ENCODE measurements at regions not wholly inside any gene's neighbourhood (a gene's known extent, or its start where the extent isn't known, plus 50 kb on each side); places are given as distances from the start of the nearest gene placed in this dataset.

- intact Hi-C loops (cut with micrococcal nuclease), result no loop called here
- Histone ChIP-seq H3K4me1 (replicated peaks in 1 of 2; ENCODE audit: control insufficient read depth in 2 of 2, insufficient read depth in 2 of 2, low read length in 2 of 2) (no peaks in the 10 kb centered on the region), H3K4me2 (ENCODE audit: insufficient read depth, low read length) (no peak overlapping the region), H2AFZ (ENCODE audit: low read depth, low read length) (no peak overlapping the region), H4K20me1 (replicated peaks; ENCODE audit: control insufficient read depth, insufficient read depth, low read length) (no peaks in the 10 kb centered on the region), H3K36me3 (ENCODE audit: control insufficient read depth, insufficient read depth, low read length) (no peaks in the 10 kb centered on the region), H3K27me3 (ENCODE audit: control insufficient read depth in 2 of 2, insufficient read depth in 2 of 2, low read length in 2 of 2) (no peaks in the 10 kb centered on the region), H3K9me3 (replicated peaks; ENCODE audit: control insufficient read depth, insufficient read depth, low read depth, low read length) (no peaks in the 10 kb centered on the region), H3K4me3 (no peak overlapping the region), H3K9me1 (ENCODE audit: control insufficient read depth, insufficient read depth, low read length) (no peaks in the 10 kb centered on the region), H3K27ac (ENCODE audit: extremely low read depth, low read depth, low read length) (no peak overlapping the region), H3K79me2 (ENCODE audit: control insufficient read depth, insufficient read depth, low read length) (no peaks in the 10 kb centered on the region), H3K9ac (ENCODE audit: insufficient read depth in 1 of 2, low read depth in 2 of 2, low read length in 2 of 2) (no peak overlapping the region)
- ChIA-PET CTCF (ENCODE audit: low intra/inter-chr PET ratio) (no interaction called here), POLR2A (no interaction called here)
- 0% methylated on average over 1 of the region's 6 CpGs for WGBS (ENCODE audit: insufficient coverage, low coverage, missing lambda C conversion rate)
- DNase-seq (ENCODE audit: extremely low read depth in 1 of 4, low spot score in 3 of 4) (peak; percentile 43 to 79 (median 74)), ATAC-seq (peak; percentile 99), FAIRE-seq (no peak)
- TF ChIP-seq WHSC1 (IDR thresholded peaks at IDR 0.05; ENCODE audit: low read length) (no peak), ZNF589 (CRISPR knock-in tag; IDR thresholded peaks at IDR 0.05; ENCODE audit: low read depth) (no peak), KHSRP (IDR thresholded peaks at IDR 0.05) (no peak), TSC22D4 (tag; IDR thresholded peaks at IDR 0.05) (no peak), KLF1 (tag; IDR thresholded peaks at IDR 0.05) (no peak), RBM34 (IDR thresholded peaks at IDR 0.05; ENCODE audit: borderline replicate concordance, insufficient read depth, low read length) (no peak), ZNF318 (IDR thresholded peaks at IDR 0.05; ENCODE audit: borderline replicate concordance in 1 of 2, low read depth in 1 of 2) (no peak), GATA2 (CRISPR knock-in tag; IDR thresholded peaks at IDR 0.05) (no peak), SPI1 (IDR thresholded peaks at IDR 0.05; ENCODE audit: borderline replicate concordance, low read depth, low read length) (no peak), ZNF431 (CRISPR knock-in tag; IDR thresholded peaks at IDR 0.05) (no peak)
- no TSS peak for BruUV-seq (replicated peaks)
- in situ Hi-C loops (cut with MboI), result no loop called here
Measured at GRCh38 chr10:129365767-129366402, 101.2 kb upstream of the MGMT start.

Data from K562 (cell line).